Mucosa of gallbladder (tissue), 1 donor: ENCODE measurements at regions not wholly inside any gene's neighbourhood (a gene's known extent, or its start where the extent isn't known, plus 50 kb on each side); places are given as distances from the start of the nearest gene placed in this dataset.

Source experiments
- DNase-seq: peaks from one replicate; pipeline ENCODE4 v3.0.0-alpha.2; 2020; ENCODE audit warnings: low spot score
- donor health status: DM: no; HTN: no; CAD: no.

GRCh38 chr20:12022126-12022525 is 104.4 kb downstream of the BTBD3 start:
- DNase-seq: no peak

GRCh38 chr20:12023194-12023795 is 105.6 kb downstream of the BTBD3 start:
- no peak for DNase-seq

- no peak for DNase-seq
Observed at GRCh38 chr20:12028771-12029170, 111.1 kb downstream of the BTBD3 start.

- DNase-seq: no peak
Observed at GRCh38 chr20:12030470-12030869, 112.8 kb downstream of the BTBD3 start.

- DNase-seq: no peak
Observed at GRCh38 chr20:12036142-12036541, 118.4 kb downstream of the BTBD3 start.

- no peak for DNase-seq
Observed at GRCh38 chr20:12037521-12037920, 119.8 kb downstream of the BTBD3 start.

- DNase-seq: no peak
Observed at GRCh38 chr20:12040261-12040660, 122.6 kb downstream of the BTBD3 start.

GRCh38 chr20:12044969-12045368 is 127.3 kb downstream of the BTBD3 start:
- DNase-seq: no peak

GRCh38 chr20:12047838-12048432 is 130.2 kb downstream of the BTBD3 start:
- DNase-seq: no peak

GRCh38 chr20:12049125-12049524 is 131.4 kb downstream of the BTBD3 start:
- DNase-seq: no peak

- no peak for DNase-seq
Observed at GRCh38 chr20:12051206-12052163, 133.8 kb downstream of the BTBD3 start.

GRCh38 chr20:12053353-12053752 is 135.7 kb downstream of the BTBD3 start:
- DNase-seq: no peak

- no peak for DNase-seq
Observed at GRCh38 chr20:12054556-12054955, 136.9 kb downstream of the BTBD3 start.

GRCh38 chr20:12055161-12055560 is 137.5 kb downstream of the BTBD3 start:
- DNase-seq: no peak

- DNase-seq: no peak
Observed at GRCh38 chr20:12056839-12057238, 139.1 kb downstream of the BTBD3 start.

- no peak for DNase-seq
Observed at GRCh38 chr20:12057778-12058177, 140.1 kb downstream of the BTBD3 start.

GRCh38 chr20:12058216-12058615 is 140.5 kb downstream of the BTBD3 start:
- no peak for DNase-seq

GRCh38 chr20:12061466-12061865 is 143.8 kb downstream of the BTBD3 start:
- no peak for DNase-seq

- no peak for DNase-seq
Observed at GRCh38 chr20:12063106-12063684, 145.5 kb downstream of the BTBD3 start.

GRCh38 chr20:12064540-12064939 is 146.8 kb downstream of the BTBD3 start:
- no peak for DNase-seq

GRCh38 chr20:12067686-12068085 is 150.0 kb downstream of the BTBD3 start:
- no peak for DNase-seq

- no peak for DNase-seq
Observed at GRCh38 chr20:12068121-12068520, 150.4 kb downstream of the BTBD3 start.
